Neural progenitor cell (in vitro differentiated cells): ENCODE measurements at regions not wholly inside any gene's neighbourhood (a gene's known extent, or its start where the extent isn't known, plus 50 kb on each side); places are given as distances from the start of the nearest gene placed in this dataset.
"Not testable (repeated sequence)": the region's sequence is repeated elsewhere in the genome, so short reads cannot be mapped to it uniquely, and the experiment has no call there.

Experiments used
- CTCF ChIP-seq: fragments of 200-600 bp; sonication (generic); IDR thresholded peaks from 2 replicates; pipeline ENCODE4 v1.5.1; 2017; ENCODE audit warnings: antibody characterized with exemption, mild to moderate bottlenecking
- EZH2 ChIP-seq: fragments of 200-600 bp; sonication (generic); IDR thresholded peaks from 2 replicates; pipeline ENCODE4 v1.6.1; 2017; ENCODE audit warnings: antibody characterized with exemption, mild to moderate bottlenecking, moderate library complexity
- EZH2phosphoT487 ChIP-seq: fragments of 200-600 bp; sonication (generic); IDR thresholded peaks from 2 replicates; pipeline ENCODE4 v1.6.1; 2017; ENCODE audit warnings: antibody characterized with exemption

GRCh38 chr12:72184971-72185533, 87.1 kb upstream of the TRHDE start:
- not testable (repeated sequence) for TF ChIP-seq CTCF, EZH2, EZH2phosphoT487
